HG02610 (cell line): ENCODE measurements at regions not wholly inside any gene's neighbourhood (a gene's known extent, or its start where the extent isn't known, plus 50 kb on each side); places are given as distances from the start of the nearest gene placed in this dataset.

Source experiments
- ATAC-seq: cut with Tn5 transposase; IDR thresholded peaks from one replicate; pipeline ENCODE4 v1.9.1; 2021; ENCODE audit warnings: mild to moderate bottlenecking, moderate library complexity; ENCODE audit not compliant: unreplicated experiment

- no peak for ATAC-seq
Observed at GRCh38 chr3:144362126-144362525, 390.5 kb downstream of the DIPK2A start.

GRCh38 chr3:144363856-144364255, 392.2 kb downstream of the DIPK2A start:
- ATAC-seq: no peak

GRCh38 chr3:144364737-144365136, 393.1 kb downstream of the DIPK2A start:
- no peak for ATAC-seq

GRCh38 chr3:144369129-144369879, 397.7 kb downstream of the DIPK2A start:
- ATAC-seq: no peak

GRCh38 chr3:144375088-144375487, 403.5 kb downstream of the DIPK2A start:
- ATAC-seq: no peak

GRCh38 chr3:144380849-144381248, 409.2 kb downstream of the DIPK2A start:
- no peak for ATAC-seq

- no peak for ATAC-seq
Observed at GRCh38 chr3:144381607-144382006, 410.0 kb downstream of the DIPK2A start.

- ATAC-seq: no peak
Observed at GRCh38 chr3:144384241-144384979, 412.8 kb downstream of the DIPK2A start.

- ATAC-seq: no peak
Observed at GRCh38 chr3:144390786-144391185, 419.2 kb downstream of the DIPK2A start.

- no peak for ATAC-seq
Observed at GRCh38 chr3:144391236-144391635, 419.6 kb downstream of the DIPK2A start.

- peak; percentile 61 for ATAC-seq
Observed at GRCh38 chr3:144394032-144394431, 422.4 kb downstream of the DIPK2A start.

- no peak for ATAC-seq
Observed at GRCh38 chr3:144402430-144402829, 430.8 kb downstream of the DIPK2A start.

GRCh38 chr3:144403040-144403457, 431.4 kb downstream of the DIPK2A start:
- ATAC-seq: no peak

- no peak for ATAC-seq
Observed at GRCh38 chr3:144407335-144407734, 435.7 kb downstream of the DIPK2A start.

GRCh38 chr3:144409319-144409718, 437.7 kb downstream of the DIPK2A start:
- no peak for ATAC-seq

- no peak for ATAC-seq
Observed at GRCh38 chr3:144413068-144413467, 441.4 kb downstream of the DIPK2A start.

GRCh38 chr3:144415492-144415891, 443.9 kb downstream of the DIPK2A start:
- ATAC-seq: peak; percentile 48

GRCh38 chr3:144424606-144425005, 453.0 kb downstream of the DIPK2A start:
- no peak for ATAC-seq

- ATAC-seq: no peak
Observed at GRCh38 chr3:144426366-144426765, 454.7 kb downstream of the DIPK2A start.

GRCh38 chr3:144426967-144427366, 455.3 kb downstream of the DIPK2A start:
- ATAC-seq: no peak

GRCh38 chr3:144429719-144430121, 458.1 kb downstream of the DIPK2A start:
- ATAC-seq: peak; percentile 74

GRCh38 chr3:144431134-144431533, 459.5 kb downstream of the DIPK2A start:
- ATAC-seq: peak; percentile 64
